Stimulated activated CD4-positive, alpha-beta T cell treated with anti-CD3 and anti-CD28 coated beads, Interleukin-15, amount 100 ng/mL, for 24 hours (primary cell): ENCODE measurements at regions not wholly inside any gene's neighbourhood (a gene's known extent, or its start where the extent isn't known, plus 50 kb on each side); places are given as distances from the start of the nearest gene placed in this dataset.

Source experiments
- DNase-seq: peaks from one replicate; pipeline ENCODE4 v3.0.0-alpha.2; 2020

DNA sequence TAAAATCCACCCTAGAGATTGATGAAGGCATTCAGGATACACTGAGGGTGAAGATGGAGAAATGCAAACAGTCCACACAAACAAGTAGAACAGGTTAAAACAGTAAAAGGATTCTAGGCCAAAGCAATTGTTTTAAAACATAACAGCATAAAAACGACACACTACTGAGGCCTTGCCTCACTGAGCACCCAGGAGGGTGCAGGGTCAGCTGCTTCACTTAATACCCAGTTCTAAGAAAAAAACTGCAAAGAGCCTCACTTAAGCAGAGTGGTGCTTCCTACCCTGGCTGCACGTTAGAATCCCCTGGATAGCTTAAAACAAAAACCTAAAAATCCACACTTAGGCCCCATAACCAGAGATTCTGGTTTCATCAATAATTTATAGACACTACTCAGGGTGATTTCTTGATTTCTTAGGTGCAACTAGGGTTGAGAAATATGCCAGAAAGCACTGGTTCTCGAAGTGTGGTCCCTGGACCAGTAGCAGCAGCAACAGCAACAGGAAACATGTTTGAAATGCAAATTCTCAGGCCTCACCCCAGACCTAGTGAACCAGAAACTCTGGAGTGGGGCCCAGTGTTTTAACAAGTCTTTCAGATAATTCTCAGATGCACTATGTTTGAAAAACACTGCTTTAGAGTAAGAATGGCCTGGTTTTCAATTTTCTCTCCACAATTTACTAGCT lies 279.1 kb downstream of the ZEB2 start:
- no peak for DNase-seq

DNA sequence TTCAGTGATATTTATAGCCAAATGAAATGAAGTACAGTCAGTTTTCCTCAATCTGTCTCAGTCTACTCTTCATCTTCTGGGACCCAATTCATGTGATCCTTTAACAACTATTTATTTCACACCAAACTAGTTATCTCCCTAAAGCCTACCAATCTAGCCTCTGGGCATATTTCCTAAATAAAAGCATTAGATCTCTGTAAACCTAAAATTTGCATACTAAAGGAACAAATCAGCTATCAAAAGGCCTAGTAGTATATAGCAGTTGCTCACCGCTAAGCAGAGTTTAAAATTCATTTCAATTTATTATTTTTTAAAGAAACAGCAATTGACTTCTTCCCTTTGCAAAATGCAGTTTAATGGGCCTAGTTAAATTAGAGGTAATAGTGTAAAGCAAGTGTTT lies 280.2 kb downstream of the ZEB2 start:
- no peak for DNase-seq

DNA sequence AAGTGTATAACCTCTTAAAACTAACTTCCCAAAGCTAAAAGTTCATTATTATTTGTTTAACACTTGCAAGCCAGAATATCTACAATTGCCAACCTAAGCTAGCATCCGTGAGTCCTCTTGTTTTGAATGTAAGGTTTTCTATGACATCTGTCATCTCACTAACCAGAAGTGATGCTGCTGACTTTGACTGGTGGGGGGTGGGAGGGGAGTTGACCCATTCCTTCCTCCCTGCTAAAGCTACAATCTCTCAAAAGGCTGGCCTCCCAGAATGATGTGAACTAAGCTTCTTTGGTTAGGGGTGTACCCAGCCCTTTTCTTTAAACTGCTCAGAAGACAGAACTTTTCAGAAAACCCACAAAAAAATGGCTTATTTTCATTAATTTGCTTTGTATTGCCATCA lies 280.6 kb downstream of the ZEB2 start:
- DNase-seq = no peak

DNA sequence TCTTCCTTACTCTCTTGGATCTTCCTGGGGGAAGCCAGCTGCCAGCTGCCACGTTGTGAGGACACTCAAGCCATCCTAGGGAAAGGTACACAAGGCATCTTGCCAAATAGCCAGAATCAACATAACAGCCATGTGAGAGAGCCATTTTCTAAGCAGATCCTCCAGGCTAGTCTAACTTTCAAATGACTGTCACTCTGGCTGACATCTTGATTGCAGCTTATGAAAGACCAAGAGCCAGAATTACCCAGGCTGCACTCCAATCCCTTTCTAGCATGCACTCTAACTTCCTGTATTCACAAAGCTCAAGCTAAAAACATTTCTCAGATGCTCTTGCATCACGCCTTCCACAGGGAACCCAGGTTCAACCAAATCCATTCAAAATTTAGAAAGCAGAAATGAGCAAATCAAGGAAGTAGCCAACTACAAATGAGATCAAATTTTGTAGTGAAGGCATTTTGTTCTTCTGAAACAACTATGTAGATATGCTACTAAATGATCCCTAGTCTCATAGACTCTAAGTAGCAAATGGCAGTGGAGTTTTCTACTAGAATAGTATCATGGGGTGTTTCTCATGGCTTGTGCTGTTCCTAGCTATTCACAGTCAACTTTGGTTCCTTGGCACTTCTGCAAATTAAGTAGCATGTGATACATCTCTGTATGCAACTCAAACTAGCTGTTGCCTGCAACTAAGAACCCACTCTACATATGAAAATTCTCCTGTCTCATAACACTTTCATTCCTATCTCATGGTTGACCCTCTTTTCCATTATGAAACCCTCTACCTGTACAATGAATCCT lies 281.9 kb downstream of the ZEB2 start:
- no peak for DNase-seq

DNA sequence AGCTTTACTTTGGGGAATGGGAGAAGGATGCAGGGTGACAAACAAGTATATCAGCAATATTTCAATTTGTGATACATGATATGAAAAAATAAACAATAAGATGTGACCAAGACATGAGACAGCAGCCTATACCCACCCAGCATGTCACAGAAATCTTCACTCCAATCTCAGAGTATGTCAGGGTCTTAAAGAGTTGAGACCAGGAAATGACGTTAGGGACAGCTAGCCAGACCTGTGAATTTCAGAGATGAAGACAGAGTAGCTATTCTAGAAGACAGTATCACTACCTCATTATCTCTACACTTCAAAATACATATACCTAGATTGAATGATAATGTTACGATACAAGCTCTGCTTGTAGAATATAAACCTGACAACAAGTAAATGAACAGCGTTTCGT lies 282.8 kb downstream of the ZEB2 start:
- DNase-seq = no peak

DNA sequence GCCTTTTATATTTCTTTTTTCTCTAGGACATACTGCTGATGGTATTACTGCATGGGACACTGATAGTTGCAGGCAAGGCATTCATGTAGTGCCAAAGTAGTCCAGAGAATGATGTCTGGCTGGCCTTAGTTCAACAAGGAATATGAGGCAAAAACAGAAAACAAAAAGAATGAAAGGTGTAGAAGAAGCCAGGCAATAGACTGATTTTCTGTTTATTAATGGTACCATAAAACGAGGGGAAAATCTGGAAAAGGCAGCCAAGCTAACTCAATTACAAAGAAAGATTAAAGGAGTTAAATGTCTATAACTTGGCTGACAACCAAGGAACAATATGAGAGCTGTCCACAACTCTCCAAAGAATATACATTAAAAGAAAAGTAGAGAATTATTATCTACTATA lies 284.9 kb downstream of the ZEB2 start:
- no peak for DNase-seq

DNA sequence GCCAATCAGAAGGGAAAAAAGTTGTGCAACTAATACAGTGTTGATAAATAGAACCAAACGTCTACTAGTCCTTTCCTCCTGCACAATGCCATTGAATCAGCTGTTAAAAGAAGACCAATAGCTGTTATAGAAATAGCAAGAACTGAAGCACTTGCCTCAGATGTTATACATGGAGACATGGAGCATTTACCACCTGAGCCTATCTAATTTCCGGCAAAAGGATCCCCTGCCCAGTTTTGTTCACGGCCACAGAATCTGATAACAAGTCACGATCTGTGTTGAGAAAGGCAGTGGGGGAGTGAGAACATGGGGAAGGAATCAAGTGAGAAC lies 285.4 kb downstream of the ZEB2 start:
- no peak for DNase-seq

DNA sequence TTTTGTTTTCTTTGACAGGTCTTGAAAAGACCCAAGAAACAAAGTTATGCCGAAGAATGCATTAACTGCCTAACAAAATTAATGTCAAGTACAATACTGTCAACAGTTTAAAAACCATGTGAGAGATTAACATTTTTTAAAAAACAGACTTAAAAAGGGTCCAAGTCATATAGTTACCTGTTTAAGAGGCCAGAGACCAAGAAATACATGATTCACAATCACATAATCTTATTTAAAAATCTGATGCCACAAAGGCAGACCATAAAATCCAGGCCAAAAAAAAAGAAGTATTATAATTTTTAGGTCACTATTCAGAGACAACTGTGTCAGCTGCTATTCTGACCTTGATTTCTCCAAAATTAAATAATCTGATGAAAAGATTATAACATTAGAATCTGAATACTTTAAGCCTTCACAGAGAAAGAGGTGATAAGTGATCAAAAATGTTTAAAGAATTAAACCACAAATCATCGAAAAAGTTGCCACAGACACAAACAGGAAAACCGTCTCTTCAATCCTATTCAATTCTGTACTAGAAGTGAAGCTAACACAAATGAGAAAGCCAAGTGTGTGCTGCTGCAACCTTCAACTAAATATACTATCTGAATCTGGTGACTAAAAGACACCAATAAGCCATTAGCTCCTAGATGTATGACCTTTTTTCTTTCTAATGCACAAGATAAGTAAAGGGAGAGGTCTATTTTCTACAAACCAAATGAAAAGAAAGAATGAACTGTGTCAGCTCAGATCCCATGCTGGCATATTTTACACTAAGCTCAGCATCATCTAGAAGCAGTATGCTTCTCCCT lies 286.0 kb downstream of the ZEB2 start:
- no peak for DNase-seq

DNA sequence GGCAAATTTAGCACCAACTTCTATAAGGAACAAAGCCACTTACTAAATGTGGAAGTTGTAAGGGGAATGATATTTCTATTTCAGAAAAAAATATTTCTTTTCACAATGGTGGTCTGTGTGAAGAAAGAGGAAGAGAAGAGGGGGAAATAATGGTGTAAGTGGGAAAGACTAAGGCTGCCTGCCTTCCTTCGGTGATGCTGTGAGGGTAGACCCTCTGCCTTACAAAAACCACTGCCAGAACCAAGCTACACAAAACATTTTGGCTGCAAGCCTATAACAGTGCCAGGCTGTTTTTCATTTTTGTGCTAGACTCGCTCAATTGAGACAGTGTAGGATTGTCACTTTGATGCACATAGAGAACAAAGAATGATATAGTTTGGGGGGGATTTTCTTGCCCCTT lies 286.6 kb downstream of the ZEB2 start:
- DNase-seq = no peak

DNA sequence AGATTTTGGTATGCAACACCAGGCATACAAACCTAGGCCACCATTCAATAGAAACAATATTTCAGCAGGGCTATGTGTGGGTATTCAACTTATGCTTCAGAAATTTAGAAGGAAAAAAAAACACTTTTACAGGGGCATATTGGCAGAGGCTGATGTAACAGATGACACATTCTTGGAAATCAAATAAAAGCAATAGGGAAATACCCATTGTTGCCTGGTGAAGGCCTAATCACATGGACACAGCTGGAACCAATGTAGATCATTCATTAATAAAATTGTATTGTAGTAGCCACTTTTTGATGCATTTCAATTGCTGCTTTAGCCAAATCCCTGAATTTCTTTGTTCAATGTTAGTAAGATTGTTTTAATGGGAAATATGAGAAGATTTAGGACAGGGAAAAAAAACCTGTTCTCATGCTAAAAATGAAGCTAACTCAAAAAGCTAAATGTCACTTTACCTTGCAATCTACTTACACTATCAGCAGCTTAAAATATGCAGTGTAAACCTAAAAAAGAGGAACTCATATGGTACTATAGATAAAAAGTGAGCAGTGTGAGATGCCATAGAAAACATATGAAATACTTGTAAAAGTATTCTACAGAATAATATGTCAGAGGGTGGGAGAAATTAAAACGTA lies 289.4 kb downstream of the ZEB2 start:
- no peak for DNase-seq

DNA sequence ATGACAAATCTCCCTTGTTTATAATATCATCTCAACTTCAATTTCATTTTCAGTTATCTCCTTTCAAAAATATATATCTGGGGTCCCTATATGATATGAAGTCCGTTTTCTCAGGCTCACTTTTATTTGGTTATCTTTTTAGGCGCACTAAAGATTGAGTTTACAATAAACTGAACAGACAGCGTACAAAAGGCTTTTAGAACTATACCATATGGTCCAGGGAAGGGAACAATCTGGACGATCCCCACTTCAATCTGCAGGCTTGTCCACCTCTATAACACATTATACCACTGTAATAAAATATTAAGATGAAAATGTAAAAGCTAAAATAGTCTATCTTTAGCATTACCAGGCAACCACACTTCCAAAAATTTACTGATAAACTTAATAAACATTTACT lies 289.9 kb downstream of the ZEB2 start:
- DNase-seq = no peak

DNA sequence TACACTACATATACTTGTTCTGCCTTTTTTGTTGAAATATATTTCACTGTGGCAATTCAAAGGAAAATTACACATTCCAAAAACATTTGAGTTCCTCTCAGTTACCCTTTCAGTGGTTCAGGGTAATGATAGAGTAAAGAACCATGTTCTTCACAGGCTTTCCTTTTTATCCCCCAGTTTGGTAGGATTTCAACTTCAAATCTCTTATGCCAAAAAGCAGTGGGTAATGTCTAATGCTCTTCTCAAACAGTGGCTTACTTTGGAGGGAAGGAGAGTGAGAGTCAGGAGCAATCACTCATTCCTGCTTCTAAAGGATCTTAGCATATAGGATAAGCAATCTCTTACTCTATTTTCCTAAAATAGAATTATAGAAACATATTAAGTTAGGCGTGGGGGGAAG lies 290.6 kb downstream of the ZEB2 start:
- DNase-seq = no peak

DNA sequence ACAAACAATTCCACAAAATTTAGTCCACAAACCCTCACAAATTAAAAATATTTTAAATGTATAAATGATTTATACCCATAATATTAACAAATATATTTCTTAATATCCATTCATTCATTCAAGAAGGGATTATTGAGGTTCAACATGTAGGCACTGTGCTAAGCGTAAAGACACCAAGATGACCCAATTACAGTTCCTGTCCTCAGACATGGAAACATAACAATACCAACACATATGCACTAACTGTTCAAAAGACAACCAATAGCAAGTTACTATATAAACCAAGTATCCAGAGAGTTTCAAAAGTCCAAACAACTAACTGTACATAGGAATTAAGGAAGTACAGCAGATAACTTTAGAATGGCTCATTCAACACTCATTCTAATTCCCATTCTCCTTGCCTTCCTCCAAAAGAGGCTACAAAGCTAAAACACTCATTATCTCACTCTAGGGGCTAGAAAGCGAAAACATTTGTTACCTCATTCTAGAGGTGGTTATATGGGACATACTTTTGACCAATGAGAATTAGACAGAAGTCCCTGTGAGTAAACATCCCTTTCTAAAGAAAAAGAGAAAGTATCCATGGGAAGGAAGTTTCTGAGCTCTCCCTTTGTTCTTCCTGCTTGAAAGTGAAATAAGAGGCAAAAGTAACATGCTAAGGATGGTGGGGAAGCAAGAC lies 292.4 kb downstream of the ZEB2 start:
- DNase-seq = no peak

DNA sequence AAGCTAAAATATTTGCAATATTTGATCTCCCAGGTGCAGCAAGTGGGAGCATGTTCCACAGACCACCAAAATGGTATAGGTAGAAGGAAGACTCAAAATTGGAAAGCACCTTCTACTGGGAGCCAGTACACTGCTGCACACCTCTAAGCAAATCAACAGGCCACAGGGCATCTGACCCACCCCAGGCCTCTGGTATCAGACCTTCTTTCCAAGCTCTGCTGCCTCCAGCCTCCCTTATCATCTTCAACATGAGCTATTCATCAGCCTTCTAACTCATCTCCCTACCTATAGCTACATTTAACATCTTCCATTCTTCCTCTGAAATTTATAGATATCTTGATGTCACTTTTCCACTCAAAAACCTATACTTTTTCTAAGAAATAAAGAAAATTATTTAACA lies 294.8 kb downstream of the ZEB2 start:
- no peak for DNase-seq

DNA sequence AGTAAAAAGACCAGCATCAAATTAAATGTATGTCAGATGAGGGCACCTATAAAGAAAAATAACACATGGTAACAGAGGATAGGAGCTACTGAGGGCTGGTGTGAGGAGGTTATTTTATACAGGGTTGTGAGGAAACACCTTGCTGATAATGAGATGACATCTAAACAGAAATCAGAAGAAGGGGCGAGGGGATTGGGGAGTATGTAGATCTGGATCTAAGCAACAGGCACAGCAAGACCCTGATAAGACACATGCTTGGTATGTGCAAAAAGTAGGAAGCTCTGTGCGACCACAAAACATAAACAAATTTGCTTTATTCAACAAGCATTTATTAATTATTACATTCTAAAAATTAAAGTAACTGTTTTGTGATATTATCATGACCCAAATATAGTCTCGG lies 295.4 kb downstream of the ZEB2 start:
- DNase-seq = no peak

DNA sequence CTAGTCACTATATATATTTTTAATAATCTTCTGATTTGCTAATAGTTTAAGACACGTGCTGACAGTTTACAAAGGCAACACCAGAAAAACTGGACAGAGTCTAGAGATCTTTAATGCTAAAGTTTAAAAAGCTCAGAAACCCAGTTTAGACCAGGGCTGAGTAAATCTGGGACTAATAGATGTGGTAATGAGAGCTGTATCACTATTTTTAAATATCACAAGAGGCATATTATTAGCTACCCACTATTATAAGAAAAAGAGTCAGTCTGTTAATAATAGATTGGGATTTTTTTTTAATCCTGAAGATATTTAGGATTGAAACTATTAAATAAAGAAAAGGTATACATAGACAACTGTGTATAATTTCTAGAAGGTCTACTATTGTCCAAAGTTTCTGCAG lies 299.9 kb downstream of the ZEB2 start:
- DNase-seq = no peak

DNA sequence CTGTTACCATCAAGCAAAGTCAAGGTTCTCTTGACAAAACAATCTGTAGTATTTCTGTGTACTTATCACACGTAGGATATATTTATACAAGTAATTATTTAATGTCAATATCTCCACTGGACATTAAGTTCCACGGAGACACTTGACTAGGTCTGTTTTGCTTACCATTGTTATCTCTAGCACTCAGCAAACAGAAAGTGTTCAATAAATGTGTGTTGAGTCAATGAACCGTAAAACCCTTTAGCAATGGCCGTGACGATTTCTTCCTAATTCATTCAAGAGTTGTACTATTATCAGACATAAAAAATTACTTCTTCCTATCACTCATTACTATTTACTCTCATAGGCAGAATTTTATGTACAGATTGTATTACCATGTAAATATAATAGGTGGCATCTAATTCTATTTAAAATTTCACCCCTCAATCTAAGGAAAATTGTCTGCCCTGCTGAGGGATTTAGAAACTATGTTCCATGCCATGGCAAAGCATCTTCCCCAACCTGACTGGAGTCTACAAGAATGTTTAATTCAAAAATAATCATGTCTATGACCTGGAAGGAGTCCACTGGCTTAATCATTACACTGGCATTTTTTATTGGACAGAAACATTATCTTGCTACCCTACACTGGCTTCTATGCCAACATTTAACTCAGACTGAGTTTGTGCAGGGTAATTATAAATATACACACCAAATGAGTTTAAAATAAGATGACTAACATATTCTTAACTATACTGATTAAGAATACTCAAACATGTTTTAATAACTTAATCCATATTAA lies 301.9 kb downstream of the ZEB2 start:
- no peak for DNase-seq

DNA sequence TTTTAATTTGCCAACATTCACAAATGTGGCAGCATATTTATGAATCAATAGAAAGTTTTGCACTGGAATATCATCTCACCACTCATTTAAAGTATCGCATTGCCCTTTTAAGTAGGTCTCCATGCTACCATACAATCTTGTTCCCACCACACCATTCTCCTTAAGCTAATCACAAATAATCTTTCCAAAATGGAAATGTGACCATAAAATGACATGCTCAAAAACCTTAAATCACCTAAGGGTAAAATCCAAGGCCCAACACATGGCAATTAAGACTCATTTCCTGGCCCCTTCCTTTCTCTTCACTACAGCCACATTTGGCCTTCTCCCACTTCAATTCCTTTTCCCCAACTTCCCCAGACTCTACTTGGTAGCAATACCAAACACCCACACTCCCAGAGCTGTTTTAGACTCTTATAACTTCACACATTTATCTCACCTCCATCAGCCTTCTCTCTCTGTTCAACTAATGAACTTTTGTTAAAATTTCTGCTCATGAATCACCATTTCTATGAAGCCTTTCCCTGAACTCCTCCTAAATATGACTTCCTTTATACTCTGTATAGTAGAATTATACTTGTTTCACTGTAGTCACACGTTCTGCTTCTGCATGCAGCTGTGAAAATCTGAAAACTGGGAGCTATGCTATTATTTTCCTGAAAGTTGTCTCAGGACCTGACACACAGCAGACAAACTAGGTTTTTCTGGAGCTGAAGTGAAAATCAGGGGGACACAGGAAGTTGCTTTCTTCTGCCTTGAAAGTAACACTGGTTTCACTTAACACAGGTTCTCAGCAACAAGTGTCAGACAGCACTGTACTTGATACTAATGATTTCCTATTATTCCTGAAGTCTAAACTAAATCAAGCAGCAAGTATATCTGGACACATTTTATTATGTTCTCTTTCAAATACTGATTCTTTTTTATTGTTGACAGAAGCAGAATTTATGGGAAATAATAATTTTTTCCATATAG lies 303.9 kb downstream of the ZEB2 start:
- no peak for DNase-seq

DNA sequence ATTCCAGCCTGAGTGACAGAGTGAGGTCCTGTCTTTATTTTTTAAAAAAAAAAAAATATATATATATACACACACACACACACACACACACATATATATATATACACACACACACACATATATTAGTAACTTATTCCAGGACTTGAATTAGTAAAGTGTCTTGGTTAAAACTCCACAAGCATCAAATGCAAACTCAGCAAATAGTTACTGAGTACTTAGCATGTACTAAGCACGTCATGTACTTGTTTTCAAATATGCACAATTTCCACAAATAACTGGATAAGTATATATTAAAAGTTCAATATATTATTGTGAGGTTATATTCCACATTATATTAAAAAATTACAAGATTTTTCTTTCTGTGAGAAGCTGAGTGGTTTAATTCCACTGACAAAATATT lies 304.7 kb downstream of the ZEB2 start:
- no peak for DNase-seq

DNA sequence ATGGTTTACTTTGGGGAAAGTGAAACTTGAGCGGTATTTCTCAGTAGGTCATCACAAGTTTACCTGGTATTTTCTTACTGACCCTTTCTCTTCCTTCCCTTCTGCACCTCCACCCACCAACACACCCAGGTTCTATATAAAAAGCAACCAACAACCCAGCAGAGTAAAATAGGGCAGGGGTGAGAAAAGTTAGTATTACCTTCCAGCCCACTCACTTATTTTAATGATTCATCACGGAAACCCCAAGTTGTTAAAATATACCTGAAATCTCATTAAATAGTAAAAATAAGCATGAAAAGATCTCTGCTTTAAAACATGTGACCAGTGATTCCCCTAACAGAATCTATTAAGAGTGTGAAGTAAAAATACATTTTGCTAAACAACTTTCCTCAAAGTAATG lies 306.1 kb downstream of the ZEB2 start:
- DNase-seq = no peak

DNA sequence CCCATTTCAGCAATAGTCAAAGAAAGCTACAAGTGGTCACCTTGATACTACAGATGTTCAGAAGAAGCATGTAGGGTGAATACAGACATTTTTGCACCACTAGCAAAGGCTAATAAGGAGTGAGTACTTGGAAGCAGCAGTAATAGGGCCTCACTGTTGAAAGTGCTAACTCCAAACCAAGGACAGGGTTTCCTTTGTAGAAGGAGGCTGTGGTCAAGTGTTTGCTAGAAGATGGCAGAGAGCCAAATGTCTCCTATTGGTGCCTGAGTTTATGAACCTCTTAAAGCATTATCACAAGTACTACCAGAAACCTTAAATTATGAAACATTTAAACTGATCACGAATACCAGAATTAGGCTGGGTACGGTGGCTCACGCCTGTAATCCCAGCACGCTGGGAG lies 308.1 kb downstream of the ZEB2 start:
- no peak for DNase-seq
